ENCODE measurements at regions not wholly inside any gene's neighbourhood (a gene's known extent, or its start where the extent isn't known, plus 50 kb on each side); places are given as distances from the start of the nearest gene placed in this dataset.

DNA sequence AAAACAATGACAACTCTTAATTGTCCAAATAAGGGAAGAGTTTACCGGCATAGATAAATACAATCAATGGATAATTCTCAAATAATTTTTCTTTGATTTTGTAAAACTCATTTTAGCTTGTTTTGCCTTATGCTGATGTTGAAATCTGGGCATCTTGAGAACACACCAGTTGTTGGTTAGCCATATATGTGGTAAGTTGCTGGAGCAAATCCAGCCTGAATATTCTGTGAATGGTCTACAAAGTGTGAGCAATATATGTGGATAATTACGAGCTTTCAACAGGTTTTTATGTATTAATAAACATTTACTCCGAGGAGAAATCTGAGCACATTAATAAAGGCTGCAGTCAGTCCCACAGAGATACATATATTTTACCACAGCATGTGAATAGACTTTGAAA, 423.6 kb downstream of the BCKDHB start:
- TF ChIP-seq, protein P1, sequence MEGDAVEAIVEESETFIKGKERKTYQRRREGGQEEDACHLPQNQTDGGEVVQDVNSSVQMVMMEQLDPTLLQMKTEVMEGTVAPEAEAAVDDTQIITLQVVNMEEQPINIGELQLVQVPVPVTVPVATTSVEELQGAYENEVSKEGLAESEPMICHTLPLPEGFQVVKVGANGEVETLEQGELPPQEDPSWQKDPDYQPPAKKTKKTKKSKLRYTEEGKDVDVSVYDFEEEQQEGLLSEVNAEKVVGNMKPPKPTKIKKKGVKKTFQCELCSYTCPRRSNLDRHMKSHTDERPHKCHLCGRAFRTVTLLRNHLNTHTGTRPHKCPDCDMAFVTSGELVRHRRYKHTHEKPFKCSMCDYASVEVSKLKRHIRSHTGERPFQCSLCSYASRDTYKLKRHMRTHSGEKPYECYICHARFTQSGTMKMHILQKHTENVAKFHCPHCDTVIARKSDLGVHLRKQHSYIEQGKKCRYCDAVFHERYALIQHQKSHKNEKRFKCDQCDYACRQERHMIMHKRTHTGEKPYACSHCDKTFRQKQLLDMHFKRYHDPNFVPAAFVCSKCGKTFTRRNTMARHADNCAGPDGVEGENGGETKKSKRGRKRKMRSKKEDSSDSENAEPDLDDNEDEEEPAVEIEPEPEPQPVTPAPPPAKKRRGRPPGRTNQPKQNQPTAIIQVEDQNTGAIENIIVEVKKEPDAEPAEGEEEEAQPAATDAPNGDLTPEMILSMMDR (IDR thresholded peaks at IDR 0.05; ENCODE audit: insufficient read depth, low read depth, low read length, missing control alignments), result no peak
- DNase-seq (ENCODE audit: low read depth), result no peak
- H3K4me3 ChIP-seq (ENCODE audit: low read length), result no peak overlapping the region

DNA sequence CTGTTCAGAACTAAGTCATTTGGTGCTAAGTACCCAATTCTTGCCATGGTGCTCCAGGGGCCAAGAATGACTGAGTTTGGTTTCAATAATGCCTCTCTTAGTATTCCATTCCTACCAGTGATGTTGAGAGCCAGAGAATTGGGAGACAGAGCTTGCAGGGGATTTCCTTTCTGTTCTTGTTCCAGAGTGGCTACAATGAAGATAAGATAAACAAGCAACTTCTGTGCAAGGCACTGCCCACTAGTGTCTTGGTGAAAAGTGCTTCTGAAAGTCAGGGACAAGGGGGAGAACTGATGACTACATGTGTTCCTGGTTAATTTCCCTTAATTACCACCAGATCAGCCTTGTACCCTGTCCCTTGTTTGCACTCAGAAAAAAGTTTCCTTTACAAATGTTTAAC, 421.6 kb downstream of the BCKDHB start:
- TF ChIP-seq, protein P1 (IDR thresholded peaks at IDR 0.05; ENCODE audit: insufficient read depth, low read depth, low read length, missing control alignments), result no peak
- H3K4me3 ChIP-seq (ENCODE audit: low read length), result no peak overlapping the region
- no peak for DNase-seq (ENCODE audit: low read depth)

DNA sequence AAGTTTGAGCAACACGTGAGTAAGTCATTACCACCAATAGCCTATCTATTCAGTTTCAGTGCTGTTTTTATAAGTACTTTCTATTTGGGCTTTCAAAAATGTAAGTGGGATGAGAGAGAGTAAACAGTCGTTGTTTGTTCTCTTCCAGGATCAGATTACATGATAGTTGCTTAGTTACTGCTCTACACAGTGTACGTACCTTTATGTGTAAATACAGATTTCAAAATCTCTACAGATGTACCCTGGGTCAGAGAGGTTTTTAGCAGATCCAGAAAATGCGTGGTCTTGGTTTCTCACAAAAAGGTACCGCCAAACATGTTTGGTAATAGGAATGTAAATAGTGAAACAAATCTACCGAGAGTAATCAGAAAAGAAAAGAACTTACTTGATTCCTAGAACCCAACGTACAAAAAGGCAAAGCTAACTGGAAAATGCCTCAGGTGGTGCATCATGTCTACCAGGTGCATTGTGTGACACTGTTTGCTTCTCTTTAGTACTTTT, 421.1 kb downstream of the BCKDHB start:
- H3K4me3 ChIP-seq (ENCODE audit: low read length), result no peak overlapping the region
- TF ChIP-seq, protein P1 (IDR thresholded peaks at IDR 0.05; ENCODE audit: insufficient read depth, low read depth, low read length, missing control alignments), result no peak
- peak; percentile 35 for DNase-seq (ENCODE audit: low read depth)

DNA sequence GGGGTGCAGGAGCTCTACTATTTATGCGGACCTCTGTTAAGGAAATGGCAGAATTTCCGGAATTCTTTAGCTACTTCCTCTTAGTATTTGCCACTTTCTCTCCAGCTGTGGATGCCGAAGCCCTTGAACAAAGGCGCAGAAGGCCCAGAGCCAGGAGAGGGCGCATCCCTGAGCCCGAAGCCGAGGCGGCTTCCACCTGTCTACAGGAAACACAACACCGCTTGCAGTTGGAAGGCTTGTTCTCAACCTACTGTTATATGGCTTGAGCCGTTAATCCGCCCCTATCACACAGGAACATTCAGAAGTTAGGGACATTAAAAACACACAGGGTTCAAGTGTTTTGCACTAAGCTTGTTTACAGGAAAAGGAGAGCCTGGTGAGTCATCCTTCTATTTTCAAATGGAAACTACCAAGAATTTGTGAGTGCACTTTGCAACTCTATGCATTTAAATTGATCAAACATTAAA, 417.1 kb downstream of the BCKDHB start:
- no peak overlapping the region for H3K4me3 ChIP-seq (ENCODE audit: low read length)
- DNase-seq (ENCODE audit: low read depth), result peak; percentile 21

DNA sequence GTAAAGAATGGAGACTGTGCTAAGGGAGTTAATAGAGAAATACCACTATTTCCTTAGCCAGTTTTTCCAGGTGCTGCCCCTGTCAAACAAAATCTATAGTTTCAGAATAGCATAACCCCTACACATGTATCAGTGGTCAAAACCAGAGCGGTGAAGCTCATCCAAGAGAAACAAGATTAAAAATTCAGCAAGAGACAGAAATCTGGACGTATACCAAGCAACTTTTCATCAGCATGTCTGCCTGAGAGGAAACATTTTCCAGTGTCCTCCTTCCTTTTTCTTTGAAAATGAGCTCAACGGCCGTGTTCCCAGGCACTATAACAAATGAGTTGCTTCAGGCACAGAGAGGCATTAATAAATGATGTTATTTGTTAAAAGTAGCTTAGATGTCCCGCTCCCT, 416.5 kb downstream of the BCKDHB start:
- DNase-seq (ENCODE audit: low read depth), result no peak
- TF ChIP-seq, protein P1 (IDR thresholded peaks at IDR 0.05; ENCODE audit: insufficient read depth, low read depth, low read length, missing control alignments), result no peak
- H3K4me3 ChIP-seq (ENCODE audit: low read length), result no peak overlapping the region

More for the DNA sequence above, 417.1 kb downstream of the BCKDHB start:
- TF ChIP-seq, protein P1 (IDR thresholded peaks at IDR 0.05; ENCODE audit: insufficient read depth, low read depth, low read length, missing control alignments), result peak; percentile 38

DNA sequence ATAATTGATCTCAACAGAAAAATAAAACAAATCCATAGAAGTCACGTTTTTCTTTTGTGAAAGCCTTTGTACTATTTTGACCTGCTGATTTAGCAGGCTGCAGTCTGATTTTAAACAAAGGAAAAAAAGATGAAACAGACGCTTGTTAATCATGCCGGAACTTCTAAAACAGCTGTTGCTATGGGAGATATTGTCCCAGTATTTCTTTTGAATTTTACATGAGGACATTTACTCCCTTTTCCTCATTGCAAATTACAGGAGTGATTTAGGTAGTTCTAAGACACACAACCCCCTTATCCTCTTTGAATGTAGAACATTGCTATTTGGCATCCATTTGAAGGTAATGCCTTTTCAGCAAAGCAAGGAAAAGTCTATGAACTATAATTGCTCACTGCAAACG, 416.1 kb downstream of the BCKDHB start:
- H3K4me3 ChIP-seq (ENCODE audit: low read length), result no peak overlapping the region
- TF ChIP-seq, protein P1 (IDR thresholded peaks at IDR 0.05; ENCODE audit: insufficient read depth, low read depth, low read length, missing control alignments), result no peak
- DNase-seq (ENCODE audit: low read depth), result no peak

Measured in epithelial cell of esophagus (primary cell).